ENCODE measurements at regions not wholly inside any gene's neighbourhood (a gene's known extent, or its start where the extent isn't known, plus 50 kb on each side); places are given as distances from the start of the nearest gene placed in this dataset.

DNA sequence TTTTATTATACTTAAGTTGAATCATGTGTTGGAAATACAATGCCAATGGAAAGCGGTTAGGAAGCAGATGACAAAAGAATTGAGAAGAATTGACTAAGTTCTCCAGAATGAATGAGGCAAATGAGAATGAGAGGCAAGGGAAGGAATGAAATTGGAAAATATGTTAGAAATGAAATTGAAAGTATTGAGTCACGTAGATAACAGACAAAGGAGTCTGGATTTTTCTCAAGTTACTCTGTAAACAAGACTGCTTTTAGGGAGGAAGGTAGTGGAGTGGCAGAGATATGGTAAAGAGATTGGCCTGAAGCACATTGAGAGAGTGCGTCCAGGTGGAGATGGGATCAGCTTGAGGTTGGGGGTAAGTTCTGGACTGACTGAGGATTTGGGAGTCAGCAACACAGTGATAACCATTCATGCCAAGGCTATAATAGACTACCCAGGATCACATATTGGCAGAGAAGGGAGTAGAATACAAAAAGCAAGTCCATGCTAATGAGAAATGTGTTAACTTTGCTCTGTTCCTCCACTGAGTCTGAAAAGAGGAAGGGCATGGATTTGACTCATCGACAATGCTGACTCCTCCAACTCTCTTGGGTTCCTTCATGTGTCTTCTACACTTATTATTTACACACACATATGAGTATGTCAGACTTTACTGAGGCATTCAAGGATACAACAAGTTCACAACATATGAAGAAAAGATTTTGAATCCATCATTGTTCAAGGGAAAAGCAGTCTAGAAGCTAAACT is 814.2 kb upstream of the ZNF608 start:
- intact Hi-C loops (cut with DNase I): no loop called here
- H3K9me3 ChIP-seq (replicated peaks in 1 of 3): no peaks in the 10 kb centered on the region
- no peak for DNase-seq
- TF ChIP-seq, protein P1, sequence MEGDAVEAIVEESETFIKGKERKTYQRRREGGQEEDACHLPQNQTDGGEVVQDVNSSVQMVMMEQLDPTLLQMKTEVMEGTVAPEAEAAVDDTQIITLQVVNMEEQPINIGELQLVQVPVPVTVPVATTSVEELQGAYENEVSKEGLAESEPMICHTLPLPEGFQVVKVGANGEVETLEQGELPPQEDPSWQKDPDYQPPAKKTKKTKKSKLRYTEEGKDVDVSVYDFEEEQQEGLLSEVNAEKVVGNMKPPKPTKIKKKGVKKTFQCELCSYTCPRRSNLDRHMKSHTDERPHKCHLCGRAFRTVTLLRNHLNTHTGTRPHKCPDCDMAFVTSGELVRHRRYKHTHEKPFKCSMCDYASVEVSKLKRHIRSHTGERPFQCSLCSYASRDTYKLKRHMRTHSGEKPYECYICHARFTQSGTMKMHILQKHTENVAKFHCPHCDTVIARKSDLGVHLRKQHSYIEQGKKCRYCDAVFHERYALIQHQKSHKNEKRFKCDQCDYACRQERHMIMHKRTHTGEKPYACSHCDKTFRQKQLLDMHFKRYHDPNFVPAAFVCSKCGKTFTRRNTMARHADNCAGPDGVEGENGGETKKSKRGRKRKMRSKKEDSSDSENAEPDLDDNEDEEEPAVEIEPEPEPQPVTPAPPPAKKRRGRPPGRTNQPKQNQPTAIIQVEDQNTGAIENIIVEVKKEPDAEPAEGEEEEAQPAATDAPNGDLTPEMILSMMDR (IDR thresholded peaks at IDR 0.05): no peak
- no peak for TF ChIP-seq POLR2A (IDR thresholded peaks at IDR 0.05)
- no peak overlapping the region for H3K27ac ChIP-seq
- peaks cover 3 to 8% of the 10 kb centered on the region in 2 donors for H3K4me1 ChIP-seq (replicated peaks in 1 of 2)
- no peak overlapping the region for H3K4me3 ChIP-seq
- WGBS, 4 donors: 84 to 93% (median 86%) methylated on average over 4 of the region's 4 CpGs
- H3K36me3 ChIP-seq (replicated peaks in 1 of 2): no peaks in the 10 kb centered on the region
- no peaks in the 10 kb centered on the region for H3K27me3 ChIP-seq

DNA sequence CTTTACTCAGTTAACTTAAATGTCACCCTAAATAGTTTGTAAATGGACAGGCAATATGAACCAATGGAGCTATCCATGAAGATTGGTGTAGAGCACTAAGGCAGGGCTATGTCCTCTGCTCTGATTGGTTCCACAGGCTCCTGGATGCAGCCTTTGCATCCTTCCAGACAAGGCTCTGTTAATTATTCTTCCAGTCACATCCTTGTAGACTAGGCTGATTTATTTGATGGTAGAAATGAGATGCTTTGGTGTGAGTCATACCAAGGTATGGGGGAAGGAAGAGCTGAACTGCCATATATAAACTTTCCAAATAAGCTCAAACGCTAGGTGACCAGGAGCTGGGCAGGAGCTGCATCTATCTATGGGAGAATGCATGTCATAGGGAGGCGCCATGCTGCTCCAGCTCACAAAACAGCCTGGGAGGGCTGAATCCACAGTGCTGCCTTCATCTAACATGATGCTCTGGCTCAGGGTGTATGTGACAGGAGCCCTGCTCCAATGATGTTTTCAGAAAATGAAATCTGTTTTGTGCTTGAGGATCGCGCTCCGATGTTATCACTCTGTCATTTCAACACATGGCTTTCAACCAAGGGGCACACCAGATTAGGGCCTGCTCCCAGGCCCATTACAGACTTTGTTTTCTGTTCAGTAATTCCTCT is 818.0 kb upstream of the ZNF608 start:
- peaks cover 0 to 2% of the 10 kb centered on the region in 2 donors for H3K4me1 ChIP-seq (replicated peaks in 1 of 2)
- no peaks in the 10 kb centered on the region for H3K27me3 ChIP-seq
- intact Hi-C loops (cut with DNase I): no loop called here
- no peak overlapping the region for H3K4me3 ChIP-seq
- no peaks in the 10 kb centered on the region for H3K36me3 ChIP-seq (replicated peaks in 1 of 2)
- no peaks in the 10 kb centered on the region for H3K9me3 ChIP-seq (replicated peaks in 1 of 3)
- H3K27ac ChIP-seq: no peak overlapping the region
- 90 to 95% (median 92%) methylated on average over 5 of the region's 5 CpGs for WGBS, 4 donors
- TF ChIP-seq, protein P1 (IDR thresholded peaks at IDR 0.05): no peak
- DNase-seq: no peak

DNA sequence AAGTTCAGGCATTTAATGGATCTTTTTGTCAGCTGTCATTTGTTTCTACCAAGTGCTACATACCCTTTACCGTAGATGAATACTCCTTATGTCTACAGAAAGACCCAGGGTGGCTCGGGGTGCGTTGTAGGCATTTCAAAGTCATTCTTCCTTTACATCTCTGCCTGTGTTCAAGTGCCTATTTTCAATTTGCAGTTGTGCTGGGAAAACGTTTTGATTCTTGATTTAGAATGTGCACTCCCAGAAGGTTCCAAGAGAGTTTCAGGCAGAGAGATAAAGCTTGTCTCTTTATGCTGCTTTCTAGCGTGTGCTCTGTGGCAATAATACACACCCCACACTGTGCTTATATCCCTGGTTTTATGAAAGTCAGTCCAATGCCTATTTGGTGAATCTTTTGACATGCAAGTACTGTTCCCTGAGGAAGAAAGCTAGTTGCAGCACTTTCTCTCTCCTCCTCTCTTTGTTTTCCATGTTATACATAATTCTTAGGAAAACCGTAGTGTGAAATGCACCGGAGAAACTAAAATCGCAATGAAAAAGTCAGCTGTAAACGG is 828.1 kb upstream of the ZNF608 start:
- TF ChIP-seq POLR2A (IDR thresholded peaks at IDR 0.05): no peak
- TF ChIP-seq, protein P1 (IDR thresholded peaks at IDR 0.05): no peak
- WGBS, 4 donors: 81 to 87% (median 82%) methylated on average over 9 of the region's 9 CpGs
- no peak overlapping the region for H3K4me3 ChIP-seq
- H3K9me3 ChIP-seq (replicated peaks in 1 of 3): no peaks in the 10 kb centered on the region
- H3K27me3 ChIP-seq: no peaks in the 10 kb centered on the region
- H3K27ac ChIP-seq: no peak overlapping the region
- H3K4me1 ChIP-seq (replicated peaks in 1 of 2): peaks cover 0 to 7% of the 10 kb centered on the region in 2 donors
- no peak for DNase-seq
- H3K36me3 ChIP-seq (replicated peaks in 1 of 2): no peaks in the 10 kb centered on the region
- intact Hi-C loops (cut with DNase I): no loop called here

DNA sequence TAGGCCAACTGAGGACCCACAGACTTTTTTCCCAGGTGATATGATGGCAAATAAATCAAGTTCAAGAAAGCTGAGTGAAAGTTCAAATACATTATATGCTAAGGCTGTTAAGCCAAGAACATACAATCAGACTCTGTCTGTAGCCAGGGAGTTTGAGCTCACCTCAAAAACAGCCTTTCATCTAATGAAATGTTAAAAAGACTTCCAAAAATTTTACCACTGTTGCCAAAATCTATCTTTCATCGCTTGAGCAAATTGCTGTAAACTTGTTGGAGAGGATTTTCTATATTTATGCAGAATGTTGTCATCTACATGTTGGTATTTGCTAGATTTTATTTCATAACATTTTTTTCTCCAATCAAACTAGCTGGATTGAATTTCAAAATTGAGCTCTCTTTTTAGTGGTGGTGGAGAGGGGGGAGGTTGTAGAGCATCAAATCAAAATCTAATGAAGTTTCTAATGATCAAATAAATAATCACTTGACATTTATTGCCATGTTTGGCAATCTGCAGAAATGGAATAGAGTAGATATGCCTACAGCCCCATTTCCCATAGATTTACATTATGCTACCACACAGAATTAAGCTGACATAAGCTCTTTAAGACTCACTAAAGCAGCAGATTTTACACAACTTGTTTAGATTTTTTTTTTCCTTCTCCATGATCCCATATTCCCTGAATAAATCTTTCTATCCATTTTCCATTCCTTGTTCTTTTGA is 828.9 kb upstream of the ZNF608 start:
- H3K9me3 ChIP-seq (replicated peaks in 1 of 3): no peaks in the 10 kb centered on the region
- TF ChIP-seq, protein P1 (IDR thresholded peaks at IDR 0.05): no peak
- no peak for TF ChIP-seq POLR2A (IDR thresholded peaks at IDR 0.05)
- no peak overlapping the region for H3K27ac ChIP-seq
- no peak for DNase-seq
- WGBS, 4 donors: 87 to 100% (median 89%) methylated on average over 1 of the region's 1 CpG
- no peak overlapping the region for H3K4me3 ChIP-seq
- no peaks in the 10 kb centered on the region for H3K36me3 ChIP-seq (replicated peaks in 1 of 2)
- intact Hi-C loops (cut with DNase I): no loop called here
- peaks cover 0 to 7% of the 10 kb centered on the region in 2 donors for H3K4me1 ChIP-seq (replicated peaks in 1 of 2)
- H3K27me3 ChIP-seq: no peaks in the 10 kb centered on the region
